Smooth muscle cell (in vitro differentiated cells): ENCODE measurements at regions not wholly inside any gene's neighbourhood (a gene's known extent, or its start where the extent isn't known, plus 50 kb on each side); places are given as distances from the start of the nearest gene placed in this dataset. TPM values are rescaled to one million over a fixed set of nuclear protein-coding genes. Genes with fewer than 3 reads are reported as not detected.
"Not testable (repeated sequence)": the region's sequence is repeated elsewhere in the genome, so short reads cannot be mapped to it uniquely, and the experiment has no call there.

Experiments
- DNase-seq: peaks from one replicate; lab custom pipeline; 2025; ENCODE audit not compliant: unreplicated experiment; lab: John Stamatoyannopoulos, UW
- H2AFZ ChIP-seq: fragments of 200-600 bp; sonication (generic); 2 replicates; pipeline ENCODE4 v1.6.0; 2016; ENCODE audit warnings: antibody characterized with exemption, low read depth, mild to moderate bottlenecking
- H3F3A ChIP-seq: fragments of 200-600 bp; sonication (generic); 2 replicates; pipeline ENCODE4 v1.6.0; 2017; ENCODE audit warnings: antibody characterized with exemption, low read depth
- H3K27ac ChIP-seq: fragments of 200-600 bp; sonication (generic); 2 replicates; pipeline ENCODE4 v1.5.1; 2016; ENCODE audit warnings: low read depth, mild to moderate bottlenecking
- H3K27me3 ChIP-seq: fragments of 200-600 bp; sonication (generic); 2 replicates; pipeline ENCODE4 v1.6.1; 2016; ENCODE audit warnings: low read depth, mild to moderate bottlenecking
- H3K36me3 ChIP-seq: fragments of 200-600 bp; sonication (generic); 2 replicates; pipeline ENCODE4 v1.5.1; 2016; ENCODE audit warnings: low read depth
- H3K4me1 ChIP-seq: fragments of 200-600 bp; sonication (generic); 2 replicates; pipeline ENCODE4 v1.5.1; 2016; ENCODE audit warnings: low read depth
- H3K4me2 ChIP-seq: fragments of 200-600 bp; sonication (generic); 2 replicates; pipeline ENCODE4 v1.6.0; 2016; ENCODE audit warnings: mild to moderate bottlenecking
- H3K4me3 ChIP-seq: fragments of 200-600 bp; sonication (generic); 2 replicates; pipeline ENCODE4 v1.5.1; 2016; ENCODE audit warnings: mild to moderate bottlenecking
- H3K79me2 ChIP-seq: fragments of 200-600 bp; sonication (generic); 2 replicates; pipeline ENCODE4 v1.6.0; 2016; ENCODE audit warnings: low read depth, mild to moderate bottlenecking
- H3K9ac ChIP-seq: fragments of 200-600 bp; sonication (generic); 2 replicates; pipeline ENCODE4 v1.6.0; 2016; ENCODE audit warnings: low read depth
- H3K9me3 ChIP-seq: fragments of 200-600 bp; sonication (generic); replicated peaks from 2 replicates; pipeline ENCODE4 v1.5.1; 2016; ENCODE audit warnings: low read depth
- H4K20me1 ChIP-seq: fragments of 200-600 bp; sonication (generic); 2 replicates; pipeline ENCODE4 v1.6.0; 2016; ENCODE audit warnings: low read depth
- WGBS: methylation state at CpG from one replicate; pipeline ENCODE4 v1.1.7; 2016; ENCODE audit warnings: low lambda C conversion rate; 5-methylcytosine and 5-hydroxymethylcytosine counted together
- small RNA-seq: library from RNA; depleted of rRNA; stranded (forward); fragments of <200 nt; gene quantifications from one replicate; pipeline ENCODE3, GENCODE V24; 2014
- TF ChIP-seq, protein P1 (sequence below): fragments of 200-600 bp; sonication (generic); IDR thresholded peaks from 2 replicates; pipeline ENCODE4 v1.5.1; 2017; ENCODE audit warnings: borderline replicate concordance, mild to moderate bottlenecking, antibody characterized with exemption; ENCODE audit not compliant: insufficient read depth, poor library complexity, severe bottlenecking

DNA sequence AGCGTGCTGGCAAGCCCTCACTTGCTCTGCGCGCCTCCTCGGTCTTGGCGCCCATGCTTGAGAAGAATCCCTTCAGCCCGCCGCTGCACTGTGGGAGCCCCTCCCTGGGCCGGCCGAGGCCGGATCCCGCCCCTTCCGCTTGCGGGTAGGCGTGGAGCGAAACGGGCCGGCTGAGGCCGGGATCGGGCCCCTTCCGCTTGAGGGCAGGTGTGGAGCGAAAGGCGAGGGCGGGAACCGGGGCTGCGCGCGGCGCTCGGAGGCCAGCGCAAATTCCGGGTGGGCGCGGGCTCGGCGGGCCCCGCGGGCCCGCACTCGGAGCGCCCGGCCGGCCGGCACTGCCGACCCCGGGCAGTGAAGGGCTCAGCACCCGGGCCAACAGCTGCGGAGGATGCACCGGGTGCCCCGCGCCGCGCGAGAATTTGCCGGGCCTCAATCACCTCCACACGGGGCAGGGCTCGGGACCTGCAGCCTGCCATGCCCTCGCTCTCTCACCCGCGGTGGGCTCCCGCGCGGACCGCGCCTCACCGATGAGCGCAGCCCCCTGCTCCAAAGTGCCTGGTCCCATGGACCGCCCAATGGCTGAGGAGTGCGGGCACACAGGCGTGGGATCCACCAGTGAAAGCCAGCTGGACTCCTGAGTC lies 58.1 kb upstream of the GBA3 start:
- Histone ChIP-seq H3K9ac (no peak overlapping the region), H3K9me3 (no peaks in the 10 kb centered on the region), H3K79me2 (no peaks in the 10 kb centered on the region), H3K36me3 (no peaks in the 10 kb centered on the region), H3K27ac (no peak overlapping the region), H3K4me2 (no peak overlapping the region), H2AFZ (no peak overlapping the region), H3K27me3 (no peaks in the 10 kb centered on the region), H3K4me1 (no peaks in the 10 kb centered on the region), H4K20me1 (no peaks in the 10 kb centered on the region), H3K4me3 (no peak overlapping the region), H3F3A (no peaks in the 10 kb centered on the region)
- WGBS = 99% methylated on average over 55 of the region's 69 CpGs
- TF ChIP-seq, protein P1, sequence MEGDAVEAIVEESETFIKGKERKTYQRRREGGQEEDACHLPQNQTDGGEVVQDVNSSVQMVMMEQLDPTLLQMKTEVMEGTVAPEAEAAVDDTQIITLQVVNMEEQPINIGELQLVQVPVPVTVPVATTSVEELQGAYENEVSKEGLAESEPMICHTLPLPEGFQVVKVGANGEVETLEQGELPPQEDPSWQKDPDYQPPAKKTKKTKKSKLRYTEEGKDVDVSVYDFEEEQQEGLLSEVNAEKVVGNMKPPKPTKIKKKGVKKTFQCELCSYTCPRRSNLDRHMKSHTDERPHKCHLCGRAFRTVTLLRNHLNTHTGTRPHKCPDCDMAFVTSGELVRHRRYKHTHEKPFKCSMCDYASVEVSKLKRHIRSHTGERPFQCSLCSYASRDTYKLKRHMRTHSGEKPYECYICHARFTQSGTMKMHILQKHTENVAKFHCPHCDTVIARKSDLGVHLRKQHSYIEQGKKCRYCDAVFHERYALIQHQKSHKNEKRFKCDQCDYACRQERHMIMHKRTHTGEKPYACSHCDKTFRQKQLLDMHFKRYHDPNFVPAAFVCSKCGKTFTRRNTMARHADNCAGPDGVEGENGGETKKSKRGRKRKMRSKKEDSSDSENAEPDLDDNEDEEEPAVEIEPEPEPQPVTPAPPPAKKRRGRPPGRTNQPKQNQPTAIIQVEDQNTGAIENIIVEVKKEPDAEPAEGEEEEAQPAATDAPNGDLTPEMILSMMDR = no peak
- DNase-seq = no peak

- H2AFZ ChIP-seq, H3K4me3 ChIP-seq, H3K27ac ChIP-seq, H3K4me1 ChIP-seq, H3K9ac ChIP-seq, H3K4me2 ChIP-seq, DNase-seq, H3F3A ChIP-seq, H3K79me2 ChIP-seq, H3K9me3 ChIP-seq, H3K27me3 ChIP-seq, H4K20me1 ChIP-seq, H3K36me3 ChIP-seq: not testable (repeated sequence)
- 94% methylated on average over 4 of the region's 4 CpGs for WGBS
These were observed 57.6 kb upstream of the GBA3 start for GRCh38 chr4:22635182-22635549.

DNA sequence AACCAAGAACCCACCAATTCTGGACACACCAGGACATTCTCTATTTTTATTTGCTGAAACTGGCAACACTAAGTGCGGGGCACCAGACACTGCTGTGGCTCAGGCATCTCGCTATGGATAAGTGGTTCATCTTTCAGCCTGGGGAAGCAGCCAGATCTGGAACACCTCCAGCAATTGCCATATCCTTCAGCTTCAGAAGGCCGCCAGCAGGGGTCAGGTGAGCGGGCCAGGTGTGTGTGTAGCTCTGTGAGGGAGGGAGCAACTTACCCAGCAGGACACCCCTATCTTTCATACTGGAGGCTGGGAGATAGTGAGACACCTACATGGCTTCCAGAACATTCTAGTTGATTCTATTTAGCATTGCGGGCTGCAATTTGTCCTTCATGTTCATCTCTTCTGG lies 57.0 kb upstream of the GBA3 start:
- no peak overlapping the region for H3K9ac ChIP-seq
- TF ChIP-seq, protein P1 = no peak
- 94% methylated on average over 5 of the region's 5 CpGs for WGBS

DNA sequence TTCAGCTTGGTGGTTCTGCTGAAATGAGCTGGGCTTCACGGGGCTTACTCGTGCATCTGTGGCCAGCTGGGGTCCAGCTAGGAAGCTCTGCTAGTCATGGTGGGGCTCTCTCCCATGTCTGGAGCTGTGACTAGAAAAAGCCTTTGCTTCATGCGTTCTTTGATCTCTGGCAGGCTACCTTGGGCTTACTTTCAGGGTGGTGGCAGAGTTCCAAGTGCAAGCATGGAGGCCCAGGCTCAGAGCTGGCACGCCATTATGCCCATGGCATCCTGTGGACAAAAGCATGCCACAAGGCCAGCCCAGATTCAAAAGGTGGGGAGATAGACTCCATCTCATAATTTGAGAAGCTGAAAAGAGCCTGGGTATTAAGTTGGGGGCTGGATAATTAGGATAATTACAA lies 55.4 kb upstream of the GBA3 start:
- TF ChIP-seq, protein P1 = no peak
- H3K4me1 ChIP-seq = no peaks in the 10 kb centered on the region

More for the DNA sequence above, 57.0 kb upstream of the GBA3 start:
- Histone ChIP-seq H4K20me1 (no peaks in the 10 kb centered on the region), H3K4me2 (no peak overlapping the region), H3F3A (no peaks in the 10 kb centered on the region), H3K27ac (no peak overlapping the region), H3K27me3 (no peaks in the 10 kb centered on the region), H3K79me2 (no peaks in the 10 kb centered on the region), H3K4me1 (no peaks in the 10 kb centered on the region), H3K36me3 (no peaks in the 10 kb centered on the region), H3K4me3 (no peak overlapping the region), H3K9me3 (no peaks in the 10 kb centered on the region), H2AFZ (no peak overlapping the region)
- DNase-seq = no peak

More for the DNA sequence above, 55.4 kb upstream of the GBA3 start:
- Histone ChIP-seq H3K36me3 (no peaks in the 10 kb centered on the region), H3F3A (no peaks in the 10 kb centered on the region), H3K9ac (no peak overlapping the region), H3K4me2 (no peak overlapping the region), H3K79me2 (no peaks in the 10 kb centered on the region), H3K9me3 (no peaks in the 10 kb centered on the region), H2AFZ (no peak overlapping the region), H4K20me1 (no peaks in the 10 kb centered on the region), H3K4me3 (no peak overlapping the region), H3K27me3 (no peaks in the 10 kb centered on the region), H3K27ac (no peak overlapping the region)
- 78% methylated on average over 4 of the region's 4 CpGs for WGBS
- no peak for DNase-seq

Small RNAs in the stretch of these regions (small RNA-seq; reads per million reads assigned to genes)
- not detected for gene AC098583.1
